Body of pancreas (tissue), 4 donors: ENCODE measurements at regions not wholly inside any gene's neighbourhood (a gene's known extent, or its start where the extent isn't known, plus 50 kb on each side); places are given as distances from the start of the nearest gene placed in this dataset.

Source experiments
- ATAC-seq: fragments of 150-250 bp; one replicate; pipeline ENCODE4 v1.9.1; 2016
- DNase-seq, 4 donors: peaks; one replicate each; pipeline ENCODE4 v3.0.0-alpha.2; 2019
- H3K27ac ChIP-seq, 4 donors: fragments of 200-600 bp; sonication (generic); 1 replicate in 3 of 4; 2 replicates in 1 of 4; pipeline versions ENCODE4 v1.5.1 to v1.6.1; 2016 to 2019; ENCODE audit warnings: mild to moderate bottlenecking in 1 of 4, mixed read lengths in 1 of 4, moderate library complexity in 1 of 4
- H3K27me3 ChIP-seq, 2 donors: fragments of 200-600 bp; sonication (generic); one replicate each; pipeline ENCODE4 v1.6.0; 2016; ENCODE audit warnings: mild to moderate bottlenecking in 1 of 2
- H3K36me3 ChIP-seq, 2 donors: fragments of 200-600 bp; sonication (generic); replicated peaks in 1 of 2; 2 replicates each; pipeline ENCODE4 v1.5.1; 2016; ENCODE audit warnings: low read depth in 2 of 2; ENCODE audit not compliant: insufficient read depth in 1 of 2
- H3K4me1 ChIP-seq: fragments of 200-600 bp; sonication (generic); one replicate; pipeline ENCODE4 v1.6.0; 2016
- H3K4me3 ChIP-seq, 2 donors: fragments of 200-600 bp; sonication (generic); 1 replicate in 1 of 2; 2 replicates in 1 of 2; pipeline ENCODE4 v1.5.1; 2016 to 2019
- H3K9me3 ChIP-seq, 3 donors: fragments of 200-600 bp; sonication (generic); 1 replicate in 2 of 3; 2 replicates in 1 of 3; pipeline ENCODE4 v1.5.1; 2016
- POLR2A ChIP-seq, 3 donors: fragments of 450-650 bp; IDR thresholded peaks; one replicate each; pipeline ENCODE4 v1.6.1; 2016; ENCODE audit warnings: antibody characterized with exemption in 3 of 3, mild to moderate bottlenecking in 2 of 3
- WGBS, 2 donors: methylation state at CpG; one replicate each; pipeline ENCODE4 v1.1.5; 2017; 5-methylcytosine and 5-hydroxymethylcytosine counted together
- intact Hi-C: fragments of 100-400 bp; cut with DNase I; formaldehyde crosslinking; loops from one replicate; pipeline ENCODE4 v1.15.1; 2023
- TF ChIP-seq, protein P1 (sequence below), 7 experiments: fragments of 450-650 bp in 4 of 7; fragments of 200-600 bp in 3 of 7; sonication (generic) in 3 of 7; IDR thresholded peaks; one replicate each; pipeline ENCODE4 v1.5.1; 2016 to 2019; ENCODE audit warnings: antibody characterized with exemption in 7 of 7

GRCh38 chr12:87679251-87679650, 349.9 kb downstream of the C12orf50 start:
- Histone ChIP-seq H3K4me3 (no peak overlapping the region), H3K27me3 (no peaks in the 10 kb centered on the region), H3K27ac (no peak overlapping the region), H3K4me1 (no peaks in the 10 kb centered on the region), H3K9me3 (no peaks in the 10 kb centered on the region), H3K36me3 (no peaks in the 10 kb centered on the region)
- DNase-seq (no peak), ATAC-seq (no peak)
- TF ChIP-seq, protein P1, sequence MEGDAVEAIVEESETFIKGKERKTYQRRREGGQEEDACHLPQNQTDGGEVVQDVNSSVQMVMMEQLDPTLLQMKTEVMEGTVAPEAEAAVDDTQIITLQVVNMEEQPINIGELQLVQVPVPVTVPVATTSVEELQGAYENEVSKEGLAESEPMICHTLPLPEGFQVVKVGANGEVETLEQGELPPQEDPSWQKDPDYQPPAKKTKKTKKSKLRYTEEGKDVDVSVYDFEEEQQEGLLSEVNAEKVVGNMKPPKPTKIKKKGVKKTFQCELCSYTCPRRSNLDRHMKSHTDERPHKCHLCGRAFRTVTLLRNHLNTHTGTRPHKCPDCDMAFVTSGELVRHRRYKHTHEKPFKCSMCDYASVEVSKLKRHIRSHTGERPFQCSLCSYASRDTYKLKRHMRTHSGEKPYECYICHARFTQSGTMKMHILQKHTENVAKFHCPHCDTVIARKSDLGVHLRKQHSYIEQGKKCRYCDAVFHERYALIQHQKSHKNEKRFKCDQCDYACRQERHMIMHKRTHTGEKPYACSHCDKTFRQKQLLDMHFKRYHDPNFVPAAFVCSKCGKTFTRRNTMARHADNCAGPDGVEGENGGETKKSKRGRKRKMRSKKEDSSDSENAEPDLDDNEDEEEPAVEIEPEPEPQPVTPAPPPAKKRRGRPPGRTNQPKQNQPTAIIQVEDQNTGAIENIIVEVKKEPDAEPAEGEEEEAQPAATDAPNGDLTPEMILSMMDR (IDR thresholded peaks at IDR 0.05), result no peak
- no peak for TF ChIP-seq POLR2A (IDR thresholded peaks at IDR 0.05)
- intact Hi-C loops, result no loop called here
- WGBS, 2 donors, result 79 to 80% methylated on average over 2 of the region's 2 CpGs

GRCh38 chr12:87678453-87678852, 350.7 kb downstream of the C12orf50 start:
- Histone ChIP-seq H3K9me3 (no peaks in the 10 kb centered on the region), H3K36me3 (no peaks in the 10 kb centered on the region), H3K27me3 (no peaks in the 10 kb centered on the region), H3K4me3 (no peak overlapping the region), H3K4me1 (no peaks in the 10 kb centered on the region), H3K27ac (no peak overlapping the region)
- intact Hi-C loops, result no loop called here
- TF ChIP-seq POLR2A (IDR thresholded peaks at IDR 0.05), result no peak
- TF ChIP-seq, protein P1 (IDR thresholded peaks at IDR 0.05), result no peak
- DNase-seq, result no peak
- ATAC-seq, result no peak

GRCh38 chr12:87676731-87677130, 352.5 kb downstream of the C12orf50 start:
- no peak for ATAC-seq

DNA sequence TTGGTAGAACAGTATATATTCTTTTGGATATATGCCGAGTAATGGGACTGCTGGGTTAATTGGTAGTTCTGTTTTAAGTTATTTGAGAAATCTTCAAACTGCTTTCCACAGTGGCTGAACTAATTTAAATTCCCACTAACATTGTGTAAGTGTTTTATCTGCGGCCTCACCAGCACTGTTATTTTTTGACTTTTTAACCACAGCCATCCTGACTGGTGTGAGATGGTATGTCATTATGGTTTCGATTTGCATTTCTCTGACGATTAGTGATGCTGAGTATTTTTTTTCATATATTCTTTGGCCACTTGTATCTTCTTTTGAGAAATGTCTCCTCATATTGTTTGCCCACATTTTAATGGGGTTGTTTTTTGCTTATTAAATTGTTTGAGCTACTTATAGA, 357.4 kb downstream of the C12orf50 start:
- no peaks in the 10 kb centered on the region for H3K4me1 ChIP-seq
- WGBS, 2 donors, result 92 to 94% methylated on average over 4 of the region's 4 CpGs
- DNase-seq, result no peak
- no peak overlapping the region for H3K4me3 ChIP-seq
- no peak for TF ChIP-seq POLR2A (IDR thresholded peaks at IDR 0.05)
- TF ChIP-seq, protein P1 (IDR thresholded peaks at IDR 0.05), result no peak
- no peaks in the 10 kb centered on the region for H3K27me3 ChIP-seq
- H3K27ac ChIP-seq, result no peak overlapping the region
- no peak for ATAC-seq
- H3K9me3 ChIP-seq, result no peaks in the 10 kb centered on the region
- intact Hi-C loops, result no loop called here
- H3K36me3 ChIP-seq, result no peaks in the 10 kb centered on the region

More at GRCh38 chr12:87676731-87677130, 352.5 kb downstream of the C12orf50 start:
- DNase-seq, result no peak
- H3K36me3 ChIP-seq, result no peaks in the 10 kb centered on the region
- H3K27me3 ChIP-seq, result no peaks in the 10 kb centered on the region
- no peak overlapping the region for H3K4me3 ChIP-seq
- no peaks in the 10 kb centered on the region for H3K9me3 ChIP-seq
- TF ChIP-seq, protein P1 (IDR thresholded peaks at IDR 0.05), result no peak
- no peak for TF ChIP-seq POLR2A (IDR thresholded peaks at IDR 0.05)
- H3K27ac ChIP-seq, result no peak overlapping the region
- H3K4me1 ChIP-seq, result no peaks in the 10 kb centered on the region
- intact Hi-C loops, result no loop called here

DNA sequence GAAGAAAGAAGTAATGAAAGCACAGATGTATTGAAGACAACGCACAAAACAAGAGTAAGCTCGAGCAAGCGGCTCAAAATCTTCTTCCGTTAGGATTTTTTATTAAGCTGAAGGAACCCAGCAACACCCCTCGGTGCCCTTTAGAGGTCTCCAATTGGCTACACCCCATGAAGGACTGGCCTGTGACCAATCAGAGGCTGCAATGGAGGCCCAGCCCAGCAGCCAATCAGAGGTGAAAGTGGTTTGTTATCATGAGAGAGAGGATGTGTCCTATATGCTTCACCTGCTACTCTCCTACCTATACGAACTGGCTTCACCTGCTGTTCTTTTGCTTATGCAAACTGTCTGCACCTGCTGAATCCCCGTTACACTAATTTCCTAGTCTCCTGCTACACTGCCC, 358.8 kb downstream of the C12orf50 start:
- Histone ChIP-seq H3K36me3 (no peaks in the 10 kb centered on the region), H3K4me3 (no peak overlapping the region), H3K27ac (no peak overlapping the region), H3K4me1 (no peaks in the 10 kb centered on the region), H3K9me3 (no peaks in the 10 kb centered on the region), H3K27me3 (no peaks in the 10 kb centered on the region)
- 90 to 93% methylated on average over 7 of the region's 7 CpGs for WGBS, 2 donors
- TF ChIP-seq POLR2A (IDR thresholded peaks at IDR 0.05), result no peak
- TF ChIP-seq, protein P1 (IDR thresholded peaks at IDR 0.05), result no peak
- ATAC-seq (no peak), DNase-seq (no peak)
- intact Hi-C loops, result no loop called here
